Astrocyte of the cerebellum (primary cell): ENCODE measurements at regions not wholly inside any gene's neighbourhood (a gene's known extent, or its start where the extent isn't known, plus 50 kb on each side); places are given as distances from the start of the nearest gene placed in this dataset.

Experiments
- DNase-seq: peaks from one replicate; pipeline ENCODE4 v3.0.0-alpha.2; 2011; ENCODE audit warnings: low read depth
- H3K4me3 ChIP-seq: 2 replicates; pipeline ENCODE4 v1.5.1; 2011; ENCODE audit warnings: mild to moderate bottlenecking, low read depth, low read length, moderate library complexity
- in situ Hi-C: cut with HindIII; loops from 2 replicates; pipeline ENCODE4 v1.10.0; 2017; ENCODE audit warnings: low sequenced_read_pairs
- TF ChIP-seq, protein P1 (sequence below): IDR thresholded peaks from 2 replicates; pipeline ENCODE4 v1.5.1; 2012; ENCODE audit warnings: low read length, low read depth, moderate library complexity, mild to moderate bottlenecking; ENCODE audit errors: missing control alignments

DNA sequence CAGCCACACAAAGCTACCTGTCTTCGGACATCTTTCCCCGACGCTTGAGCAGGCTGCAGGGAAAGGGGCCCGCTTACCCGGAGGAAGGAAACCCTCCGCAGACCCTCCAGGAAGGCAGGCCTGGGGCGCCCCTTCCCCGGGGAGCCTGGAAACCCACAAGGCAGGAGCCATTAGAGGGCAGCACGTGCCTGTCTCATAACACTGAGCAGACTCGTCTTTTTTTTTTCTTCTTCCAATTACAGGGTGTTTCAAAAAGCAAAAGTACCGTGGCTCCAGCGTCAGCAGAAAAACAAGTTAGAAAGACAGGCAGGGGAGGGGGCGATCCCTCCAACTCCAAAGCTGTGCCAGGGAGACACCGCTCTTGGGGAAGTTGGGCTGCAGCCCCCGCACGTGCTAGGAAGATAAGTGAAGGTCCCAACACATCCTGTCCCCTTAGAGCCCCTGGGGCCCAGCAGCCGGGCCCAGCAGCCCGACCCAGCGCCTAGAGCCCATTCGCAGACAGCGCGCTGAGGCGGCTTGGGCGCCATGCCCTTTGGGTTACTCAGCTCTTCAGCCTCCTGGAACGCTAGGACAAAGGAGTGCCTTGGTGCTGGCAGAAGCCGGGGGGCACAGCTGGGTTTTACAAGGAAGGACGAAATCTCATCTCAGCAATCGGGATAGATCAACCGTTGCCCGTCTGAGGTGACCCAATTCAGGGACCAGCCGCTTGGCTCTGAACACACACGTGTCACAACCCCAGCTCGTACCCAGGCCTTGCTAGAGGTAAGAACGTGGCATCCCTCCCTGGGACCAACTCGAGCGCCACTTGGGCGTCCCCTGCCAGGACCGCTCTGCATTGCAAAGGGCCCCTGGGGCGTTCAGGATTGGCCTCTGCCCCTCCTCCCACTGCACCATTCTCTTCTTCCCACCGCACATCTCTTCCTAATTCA lies 136.3 kb downstream of the LY86 start:
- in situ Hi-C loops: no loop called here
- H3K4me3 ChIP-seq: peak overlapping the region; percentile 27
- DNase-seq: peak; percentile 62
- TF ChIP-seq, protein P1, sequence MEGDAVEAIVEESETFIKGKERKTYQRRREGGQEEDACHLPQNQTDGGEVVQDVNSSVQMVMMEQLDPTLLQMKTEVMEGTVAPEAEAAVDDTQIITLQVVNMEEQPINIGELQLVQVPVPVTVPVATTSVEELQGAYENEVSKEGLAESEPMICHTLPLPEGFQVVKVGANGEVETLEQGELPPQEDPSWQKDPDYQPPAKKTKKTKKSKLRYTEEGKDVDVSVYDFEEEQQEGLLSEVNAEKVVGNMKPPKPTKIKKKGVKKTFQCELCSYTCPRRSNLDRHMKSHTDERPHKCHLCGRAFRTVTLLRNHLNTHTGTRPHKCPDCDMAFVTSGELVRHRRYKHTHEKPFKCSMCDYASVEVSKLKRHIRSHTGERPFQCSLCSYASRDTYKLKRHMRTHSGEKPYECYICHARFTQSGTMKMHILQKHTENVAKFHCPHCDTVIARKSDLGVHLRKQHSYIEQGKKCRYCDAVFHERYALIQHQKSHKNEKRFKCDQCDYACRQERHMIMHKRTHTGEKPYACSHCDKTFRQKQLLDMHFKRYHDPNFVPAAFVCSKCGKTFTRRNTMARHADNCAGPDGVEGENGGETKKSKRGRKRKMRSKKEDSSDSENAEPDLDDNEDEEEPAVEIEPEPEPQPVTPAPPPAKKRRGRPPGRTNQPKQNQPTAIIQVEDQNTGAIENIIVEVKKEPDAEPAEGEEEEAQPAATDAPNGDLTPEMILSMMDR: peak; percentile 68

DNA sequence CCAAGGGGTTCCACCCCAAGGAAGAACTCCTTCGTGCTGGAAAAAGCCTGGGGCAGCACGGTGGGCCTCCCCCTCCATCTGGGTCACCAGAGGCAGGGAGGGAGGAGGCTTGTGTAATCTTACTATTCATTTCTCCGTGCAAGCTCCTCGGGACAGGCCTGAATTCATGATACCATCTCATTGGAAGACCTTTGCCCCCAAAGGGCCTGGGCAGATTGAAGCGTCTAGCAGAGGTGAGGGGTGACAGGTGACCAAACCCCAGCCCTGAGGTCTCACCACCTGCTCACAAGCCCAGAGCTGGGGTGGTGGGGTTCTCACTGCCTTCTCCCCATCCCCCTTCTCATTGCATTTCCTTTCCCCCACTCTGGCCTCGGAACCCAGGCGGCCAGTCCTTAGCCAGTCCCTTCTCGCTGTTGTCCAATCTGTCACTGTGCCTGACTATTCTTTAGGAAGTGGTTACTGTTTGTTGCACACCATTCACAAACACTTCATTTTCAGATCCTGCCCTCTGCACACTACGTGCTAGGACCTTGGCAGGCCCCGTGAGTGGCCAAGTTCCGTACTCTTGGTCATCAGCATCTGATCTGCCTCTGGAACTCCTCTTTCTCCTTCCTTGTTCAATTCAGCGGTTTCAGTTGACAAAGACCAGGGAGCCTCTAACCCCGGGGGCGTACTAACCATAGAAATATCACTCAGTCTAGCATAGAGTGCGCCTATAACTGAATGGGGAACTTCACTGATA lies 137.1 kb downstream of the LY86 start:
- in situ Hi-C loops: no loop called here
- TF ChIP-seq, protein P1: no peak
- DNase-seq: no peak
- no peak overlapping the region for H3K4me3 ChIP-seq

DNA sequence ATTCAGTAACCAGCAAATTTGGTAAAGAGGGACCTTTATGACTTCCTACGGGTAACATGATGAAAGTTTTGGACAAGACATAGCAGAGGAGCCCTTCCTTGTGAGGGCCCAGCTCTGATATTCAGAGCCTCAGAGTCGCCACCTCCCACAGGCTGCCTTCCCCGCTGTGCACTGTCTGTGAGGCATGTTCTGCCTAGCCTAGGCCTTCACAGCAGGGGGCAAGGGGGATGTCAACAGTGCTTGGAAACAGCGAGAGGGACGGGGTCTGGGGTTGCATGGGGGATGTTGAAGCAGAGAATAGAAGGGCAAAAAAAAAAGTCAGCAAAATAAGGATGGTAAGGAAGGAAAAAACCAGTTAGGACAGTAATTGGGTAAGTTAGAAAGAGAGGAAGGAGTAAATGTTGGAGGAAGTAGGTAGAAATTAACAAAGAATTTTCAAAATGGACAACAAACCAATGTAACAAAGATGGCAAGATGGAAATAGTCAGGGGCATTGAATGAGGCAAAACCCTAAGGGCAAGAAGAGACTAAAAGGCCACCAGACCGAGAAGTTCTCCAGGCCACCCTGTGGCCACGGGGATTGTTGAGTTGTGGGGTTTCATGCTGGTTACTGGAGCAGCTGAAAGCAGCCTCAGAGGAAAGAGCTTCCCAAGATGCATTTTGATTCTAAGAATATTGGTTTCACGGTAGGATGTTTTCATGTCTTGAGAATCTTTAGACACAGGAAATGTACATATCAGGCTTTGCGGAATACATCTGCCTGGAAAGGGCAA lies 139.8 kb downstream of the LY86 start:
- in situ Hi-C loops: no loop called here

DNA sequence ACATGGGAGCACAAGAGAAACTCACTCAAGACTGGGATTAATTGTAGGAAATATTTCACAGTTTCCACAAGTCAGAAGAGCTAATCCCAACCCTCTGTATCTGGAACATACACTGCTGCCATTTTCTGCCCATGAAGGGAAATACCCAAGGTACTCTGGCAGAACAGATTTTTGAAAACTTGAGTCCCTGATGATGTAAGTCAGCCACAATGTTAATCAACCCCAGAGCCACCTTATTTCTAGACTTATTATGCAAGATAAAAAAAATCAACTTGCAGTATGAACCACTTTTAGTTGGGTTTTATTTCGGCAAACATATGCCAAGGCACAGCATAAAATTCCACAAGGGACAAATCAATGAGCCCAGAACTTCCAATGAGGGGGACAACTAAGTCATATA lies 141.5 kb downstream of the LY86 start:
- DNase-seq: no peak
- no peak overlapping the region for H3K4me3 ChIP-seq
- in situ Hi-C loops: no loop called here
- TF ChIP-seq, protein P1: no peak

More for the DNA sequence above, 139.8 kb downstream of the LY86 start:
- TF ChIP-seq, protein P1: no peak
- DNase-seq: no peak
- no peak overlapping the region for H3K4me3 ChIP-seq

DNA sequence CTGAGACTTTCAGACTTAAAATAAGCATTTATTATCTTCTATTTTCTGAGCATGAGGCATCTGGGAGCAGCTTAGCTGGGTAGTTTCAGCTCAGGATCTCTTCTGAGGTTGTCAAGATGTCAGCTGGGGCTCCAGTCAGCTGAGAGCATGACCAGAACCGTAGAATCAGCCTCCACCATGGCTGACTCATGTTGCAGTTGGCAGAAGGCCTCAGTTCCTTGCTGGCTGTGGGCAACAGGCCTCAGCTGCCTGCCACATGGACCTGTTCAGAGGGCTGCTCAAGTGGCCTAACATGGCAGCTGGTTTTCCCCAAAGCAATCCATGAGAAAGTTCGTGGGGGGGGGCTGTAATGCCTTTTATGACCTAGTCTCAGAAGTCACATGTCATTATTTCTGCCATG lies 142.3 kb downstream of the LY86 start:
- TF ChIP-seq, protein P1: no peak
- no peak overlapping the region for H3K4me3 ChIP-seq
- in situ Hi-C loops: no loop called here
- DNase-seq: peak; percentile 86
